ENCODE measurements at regions not wholly inside any gene's neighbourhood (a gene's known extent, or its start where the extent isn't known, plus 50 kb on each side); places are given as distances from the start of the nearest gene placed in this dataset.

GRCh38 chr6:27838945-27839625 is 73.1 kb downstream of the OR2B2 start (continued):
- TF ChIP-seq AFF4 (CRISPR knock-in tag; IDR thresholded peaks at IDR 0.05) (peak; percentile 94; the same call in 1 of the 2 replicates), NAIF1 (CRISPR knock-in tag; IDR thresholded peaks at IDR 0.05; ENCODE audit: borderline replicate concordance) (no peak), MIER3 (CRISPR knock-in tag; IDR thresholded peaks at IDR 0.05; ENCODE audit: borderline replicate concordance) (0 out of 2 replicates have a peak, but pooled peaks have one; percentile 2), CHD4 (IDR thresholded peaks at IDR 0.05; ENCODE audit: borderline replicate concordance, low read length) (peak; percentile 35; the same call in 1 of the 2 replicates), ZNF292 (CRISPR knock-in tag; IDR thresholded peaks at IDR 0.05; ENCODE audit: borderline replicate concordance, low read depth) (0 out of 2 replicates have a peak, but pooled peaks have one; percentile 12), CCDC6 (CRISPR knock-in tag; IDR thresholded peaks at IDR 0.05) (no peak), ZNF18 (CRISPR knock-in tag; IDR thresholded peaks at IDR 0.05; ENCODE audit: insufficient replicate concordance) (peak; percentile 42), HIC2 (CRISPR knock-in tag; IDR thresholded peaks at IDR 0.05; ENCODE audit: low read depth) (0 out of 2 replicates have a peak, but pooled peaks have one; percentile 77), SP2 (CRISPR knock-in tag; IDR thresholded peaks at IDR 0.05) (peak; percentile 46; the same call in 1 of the 2 replicates), SNAPC2 (CRISPR knock-in tag; IDR thresholded peaks at IDR 0.05) (0 out of 2 replicates have a peak, but pooled peaks have one; percentile 52), FOXC1 (CRISPR knock-in tag; IDR thresholded peaks at IDR 0.05; ENCODE audit: borderline replicate concordance) (peak; percentile 35; the same call in 1 of the 2 replicates), ZMYM4 (CRISPR knock-in tag; IDR thresholded peaks at IDR 0.05) (no peak), ZBTB37 (CRISPR knock-in tag; IDR thresholded peaks at IDR 0.05) (peak; percentile 27), TSC22D2 (CRISPR knock-in tag; IDR thresholded peaks at IDR 0.05; ENCODE audit: borderline replicate concordance) (peak; percentile 17; the same call in 1 of the 2 replicates)
- TF ChIP-seq, protein P1, sequence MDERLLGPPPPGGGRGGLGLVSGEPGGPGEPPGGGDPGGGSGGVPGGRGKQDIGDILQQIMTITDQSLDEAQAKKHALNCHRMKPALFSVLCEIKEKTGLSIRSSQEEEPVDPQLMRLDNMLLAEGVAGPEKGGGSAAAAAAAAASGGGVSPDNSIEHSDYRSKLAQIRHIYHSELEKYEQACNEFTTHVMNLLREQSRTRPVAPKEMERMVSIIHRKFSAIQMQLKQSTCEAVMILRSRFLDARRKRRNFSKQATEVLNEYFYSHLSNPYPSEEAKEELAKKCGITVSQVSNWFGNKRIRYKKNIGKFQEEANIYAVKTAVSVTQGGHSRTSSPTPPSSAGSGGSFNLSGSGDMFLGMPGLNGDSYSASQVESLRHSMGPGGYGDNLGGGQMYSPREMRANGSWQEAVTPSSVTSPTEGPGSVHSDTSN (CRISPR knock-in tag; IDR thresholded peaks at IDR 0.05): no peak
- TF ChIP-seq, protein P2, sequence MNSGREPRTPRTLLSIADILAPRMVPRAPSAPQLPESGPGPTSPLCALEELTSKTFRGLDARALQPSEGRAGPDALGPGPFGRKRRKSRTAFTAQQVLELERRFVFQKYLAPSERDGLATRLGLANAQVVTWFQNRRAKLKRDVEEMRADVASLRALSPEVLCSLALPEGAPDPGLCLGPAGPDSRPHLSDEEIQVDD (CRISPR knock-in tag; IDR thresholded peaks at IDR 0.05; ENCODE audit: borderline replicate concordance): peak; percentile 74; the same call in 1 of the 2 replicates
- TF ChIP-seq, protein P3, sequence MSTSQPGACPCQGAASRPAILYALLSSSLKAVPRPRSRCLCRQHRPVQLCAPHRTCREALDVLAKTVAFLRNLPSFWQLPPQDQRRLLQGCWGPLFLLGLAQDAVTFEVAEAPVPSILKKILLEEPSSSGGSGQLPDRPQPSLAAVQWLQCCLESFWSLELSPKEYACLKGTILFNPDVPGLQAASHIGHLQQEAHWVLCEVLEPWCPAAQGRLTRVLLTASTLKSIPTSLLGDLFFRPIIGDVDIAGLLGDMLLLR (CRISPR knock-in tag; IDR thresholded peaks at IDR 0.05): no peak

Measured in HepG2 (cell line).